Spleen (tissue), 7 donors: ENCODE measurements at regions not wholly inside any gene's neighbourhood (a gene's known extent, or its start where the extent isn't known, plus 50 kb on each side); places are given as distances from the start of the nearest gene placed in this dataset.

Experiments
- CTCF ChIP-seq, 11 experiments: fragments of 200-600 bp in 7 of 11; fragments of 450-650 bp in 4 of 11; sonication (generic) in 4 of 11; IDR thresholded peaks in 8 of 11; conservative IDR thresholded peaks in 3 of 11; 1 replicate in 7 of 11; 2 replicates in 4 of 11; pipeline versions ENCODE4 v1.4.0 to v1.8.0; 2016 to 2021; ENCODE audit warnings: antibody characterized with exemption in 11 of 11, inconsistent platforms in 4 of 11, mild to moderate bottlenecking in 1 of 11
- POLR2A ChIP-seq, 3 donors: fragments of 450-650 bp; IDR thresholded peaks; one replicate each; pipeline ENCODE4 v1.5.1; 2017; ENCODE audit warnings: antibody characterized with exemption in 3 of 3, mild to moderate bottlenecking in 1 of 3
- POLR2AphosphoS5 ChIP-seq, 3 donors: sonication (generic); formaldehyde crosslinking; IDR thresholded peaks; one replicate each; pipeline ENCODE4 v1.5.1; 2017; ENCODE audit warnings: antibody characterized with exemption in 3 of 3
- donor health status: DM: no; HTN: no; CAD: no; lungs with moderate emphysema.
- donor health status: DM: no; HTN: no; CAD: no.
- donor health status: DM: no; HTN: no; CAD: no.

- TF ChIP-seq CTCF (IDR thresholded peaks at IDR 0.05 in 8 of 11, conservative IDR thresholded peaks at IDR 0.05 in 3 of 11) (no peak), POLR2A (IDR thresholded peaks at IDR 0.05) (no peak), POLR2AphosphoS5 (IDR thresholded peaks at IDR 0.05) (no peak)
Observed at GRCh38 chr10:128626397-128627000, 500.3 kb upstream of the MKI67 start.
